Right lobe of liver (tissue), 6 donors: ENCODE measurements at regions not wholly inside any gene's neighbourhood (a gene's known extent, or its start where the extent isn't known, plus 50 kb on each side); places are given as distances from the start of the nearest gene placed in this dataset.

Experiments
- ATAC-seq, 4 donors: fragments of 200-7000 bp; cut with Tn5 transposase; one replicate each; pipeline ENCODE4 v1.9.1; 2020; ENCODE audit warnings: mild to moderate bottlenecking in 4 of 4, moderate library complexity in 4 of 4
- DNase-seq, 3 donors: peaks; one replicate each; pipeline ENCODE4 v3.0.0-alpha.2; 2020
- H3K27ac ChIP-seq, 3 donors: fragments of 200-600 bp; one replicate each; pipeline ENCODE4 v1.8.0; 2022
- H3K27me3 ChIP-seq, 2 donors: fragments of 200-600 bp; one replicate each; pipeline ENCODE4 v1.8.0; 2022
- H3K36me3 ChIP-seq, 4 donors: fragments of 200-600 bp; sonication (generic) in 1 of 4; one replicate each; pipeline versions ENCODE4 v1.5.1 to v1.8.0; 2017 to 2022; ENCODE audit warnings: control low read depth in 1 of 4
- H3K4me1 ChIP-seq, 4 donors: fragments of 200-600 bp; sonication (generic) in 1 of 4; one replicate each; pipeline versions ENCODE4 v1.5.1 to v1.8.0; 2017 to 2022; ENCODE audit warnings: control low read depth in 1 of 4
- H3K4me3 ChIP-seq, 3 donors: fragments of 200-600 bp; one replicate each; pipeline ENCODE4 v1.8.0; 2022
- H3K9me3 ChIP-seq, 4 donors: fragments of 200-600 bp; sonication (generic) in 1 of 4; one replicate each; pipeline versions ENCODE4 v1.5.1 to v1.8.0; 2017 to 2022; ENCODE audit warnings: control low read depth in 1 of 4
- CTCF ChIP-seq, 4 donors: fragments of 200-600 bp in 3 of 4; fragments of 450-650 bp in 1 of 4; IDR thresholded peaks; one replicate each; pipeline versions ENCODE4 v1.5.1 to v1.8.0; 2016 to 2022; ENCODE audit warnings: antibody characterized with exemption in 4 of 4, mild to moderate bottlenecking in 2 of 4
- POLR2A ChIP-seq: fragments of 450-650 bp; IDR thresholded peaks from one replicate; pipeline ENCODE4 v1.6.1; 2017; ENCODE audit warnings: antibody characterized with exemption, mild to moderate bottlenecking
- WGBS: methylation state at CpG from one replicate; pipeline ENCODE4 v1.1.6; 2018; ENCODE audit warnings: low coverage, low lambda C conversion rate; ENCODE audit not compliant: insufficient coverage; ENCODE audit errors: missing lambda C conversion rate; 5-methylcytosine and 5-hydroxymethylcytosine counted together
- intact Hi-C, 2 donors: fragments of 100-400 bp; cut with DNase I; formaldehyde crosslinking; loops; one replicate each; pipeline versions ENCODE4 v1.11.2 to v1.14.1; 2022
- donor health status: DM: no; HTN: yes; CAD: no.
- donor health status: DM: no; HTN: no; CAD: no.
- donor health status: DM: no; HTN: no; CAD: no.
- donor health status: DM: no; HTN: yes; CAD: no.
- donor health status: DM: no; HTN: yes; CAD: no.

GRCh38 chr11:112498701-112499100 is 238.0 kb upstream of the PLET1 start:
- TF ChIP-seq CTCF (IDR thresholded peaks at IDR 0.05) (no peak), POLR2A (no peak)
- intact Hi-C loops, result no loop called here
- WGBS, result 31% methylated on average over 2 of the region's 5 CpGs
- no peak overlapping the region for H3K4me3 ChIP-seq
- DNase-seq (no peak), ATAC-seq (no peak)
- no peaks in the 10 kb centered on the region for H3K4me1 ChIP-seq
- H3K9me3 ChIP-seq, result no peaks in the 10 kb centered on the region
- no peak overlapping the region for H3K27ac ChIP-seq
- no peaks in the 10 kb centered on the region for H3K36me3 ChIP-seq
- no peaks in the 10 kb centered on the region for H3K27me3 ChIP-seq

GRCh38 chr11:112499153-112499880 is 238.7 kb upstream of the PLET1 start:
- Histone ChIP-seq H3K4me1 (no peaks in the 10 kb centered on the region), H3K4me3 (no peak overlapping the region), H3K9me3 (no peaks in the 10 kb centered on the region), H3K36me3 (no peaks in the 10 kb centered on the region), H3K27ac (no peak overlapping the region), H3K27me3 (no peaks in the 10 kb centered on the region)
- 54% methylated on average over 16 of the region's 20 CpGs for WGBS
- no peak for TF ChIP-seq CTCF (IDR thresholded peaks at IDR 0.05)
- no peak for TF ChIP-seq POLR2A
- ATAC-seq (peak in 1 of 4 donors; percentile 32), DNase-seq (no peak)
- intact Hi-C loops, result no loop called here

GRCh38 chr11:112499881-112500204 is 239.2 kb upstream of the PLET1 start:
- no peak for DNase-seq
- TF ChIP-seq CTCF (IDR thresholded peaks at IDR 0.05), result no peak
- no peak for TF ChIP-seq POLR2A
- no peaks in the 10 kb centered on the region for H3K36me3 ChIP-seq
- no peak overlapping the region for H3K4me3 ChIP-seq
- no peaks in the 10 kb centered on the region for H3K4me1 ChIP-seq
- no peak for ATAC-seq
- intact Hi-C loops, result no loop called here
- no peaks in the 10 kb centered on the region for H3K27me3 ChIP-seq
- WGBS, result 65% methylated on average over 4 of the region's 10 CpGs
- no peaks in the 10 kb centered on the region for H3K9me3 ChIP-seq
- no peak overlapping the region for H3K27ac ChIP-seq

- Histone ChIP-seq H3K4me3 (no peak overlapping the region), H3K27ac (no peak overlapping the region), H3K36me3 (no peaks in the 10 kb centered on the region), H3K27me3 (no peaks in the 10 kb centered on the region), H3K9me3 (no peaks in the 10 kb centered on the region), H3K4me1 (no peaks in the 10 kb centered on the region)
- no peak for ATAC-seq
- intact Hi-C loops, result no loop called here
- DNase-seq, result no peak
- TF ChIP-seq CTCF (IDR thresholded peaks at IDR 0.05) (no peak), POLR2A (no peak)
- 52% methylated on average over 5 of the region's 5 CpGs for WGBS
Observed at GRCh38 chr11:112503410-112503809, 242.8 kb upstream of the PLET1 start.

GRCh38 chr11:112504056-112504455 is 243.4 kb upstream of the PLET1 start:
- H3K27me3 ChIP-seq, result no peaks in the 10 kb centered on the region
- no peaks in the 10 kb centered on the region for H3K9me3 ChIP-seq
- ATAC-seq, result no peak
- DNase-seq, result no peak
- 100% methylated on average over 1 of the region's 1 CpG for WGBS
- intact Hi-C loops, result no loop called here
- no peak for TF ChIP-seq POLR2A
- no peak for TF ChIP-seq CTCF (IDR thresholded peaks at IDR 0.05)
- no peak overlapping the region for H3K27ac ChIP-seq
- no peaks in the 10 kb centered on the region for H3K36me3 ChIP-seq
- H3K4me3 ChIP-seq, result no peak overlapping the region
- no peaks in the 10 kb centered on the region for H3K4me1 ChIP-seq
